Right lobe of liver (tissue), 4 donors: ENCODE measurements at regions not wholly inside any gene's neighbourhood (a gene's known extent, or its start where the extent isn't known, plus 50 kb on each side); places are given as distances from the start of the nearest gene placed in this dataset.

Experiments used
- CTCF ChIP-seq, 4 donors: fragments of 200-600 bp in 3 of 4; fragments of 450-650 bp in 1 of 4; IDR thresholded peaks; one replicate each; pipeline versions ENCODE4 v1.5.1 to v1.8.0; 2016 to 2022; ENCODE audit warnings: antibody characterized with exemption in 4 of 4, mild to moderate bottlenecking in 2 of 4
- POLR2A ChIP-seq: fragments of 450-650 bp; IDR thresholded peaks from one replicate; pipeline ENCODE4 v1.6.1; 2017; ENCODE audit warnings: antibody characterized with exemption, mild to moderate bottlenecking
- donor health status: DM: no; HTN: no; CAD: no.
- donor health status: DM: no; HTN: no; CAD: no.
- donor health status: DM: no; HTN: yes; CAD: no.

- no peak for TF ChIP-seq CTCF (IDR thresholded peaks at IDR 0.05)
- no peak for TF ChIP-seq POLR2A
Measured at GRCh38 chr1:244304156-244304555, 147.6 kb downstream of the ADSS2 start.
